Type B pancreatic cell (in vitro differentiated cells): ENCODE measurements at regions not wholly inside any gene's neighbourhood (a gene's known extent, or its start where the extent isn't known, plus 50 kb on each side); places are given as distances from the start of the nearest gene placed in this dataset.

Source experiments
- DNase-seq: peaks from one replicate; pipeline ENCODE4 v3.0.0; 2021; ENCODE audit warnings: mixed read lengths; ENCODE audit not compliant: unreplicated experiment; ENCODE audit errors: extremely low spot score
- H3K27ac Mint-ChIP-seq: 2 replicates; pipeline ENCODE4 v1.8.0; 2021; ENCODE audit warnings: mild to moderate bottlenecking, mixed read lengths
- H3K27me3 Mint-ChIP-seq: 2 replicates; pipeline ENCODE4 v1.8.0; 2021; ENCODE audit warnings: mixed read lengths
- H3K36me3 Mint-ChIP-seq: 2 replicates; pipeline ENCODE4 v1.8.0; 2021; ENCODE audit warnings: mixed read lengths
- H3K4me1 Mint-ChIP-seq: one replicate; pipeline ENCODE4 v1.8.0; 2021; ENCODE audit warnings: mixed read lengths; ENCODE audit not compliant: unreplicated experiment
- H3K4me3 Mint-ChIP-seq: 2 replicates; pipeline ENCODE4 v1.8.0; 2021; ENCODE audit warnings: mild to moderate bottlenecking, mixed read lengths
- H3K9me3 Mint-ChIP-seq: 2 replicates; pipeline ENCODE4 v1.8.0; 2021; ENCODE audit warnings: mixed read lengths
- TF ChIP-seq, protein P1 (sequence below): fragments of 200-600 bp; sonication (generic); conservative IDR thresholded peaks from 2 replicates; pipeline ENCODE4 v1.5.0; 2021; ENCODE audit warnings: antibody characterized with exemption, mild to moderate bottlenecking

DNA sequence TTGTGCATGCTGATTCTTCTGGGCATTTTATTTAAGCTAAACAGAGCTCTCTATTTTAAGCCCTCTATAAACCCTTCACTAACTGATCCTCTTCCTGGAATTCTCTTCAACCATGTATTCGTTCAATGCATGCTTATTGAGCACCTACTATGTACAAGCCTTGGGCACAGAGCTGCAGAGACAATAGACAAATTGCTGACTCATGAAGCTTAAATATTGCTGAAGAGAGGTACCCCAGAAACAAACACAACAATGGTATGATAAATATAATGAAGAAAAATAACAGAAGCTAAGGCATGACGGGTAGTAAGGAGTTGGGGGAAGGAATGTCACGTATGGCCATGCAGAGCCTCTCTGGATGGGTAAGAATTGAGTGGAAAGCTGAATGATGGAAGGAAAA lies 222.2 kb downstream of the PPARGC1A start:
- no peak overlapping the region for H3K4me3 Mint-ChIP-seq
- H3K4me1 Mint-ChIP-seq: peaks cover 6% of the 10 kb centered on the region
- no peak for DNase-seq
- H3K27me3 Mint-ChIP-seq: no peaks in the 10 kb centered on the region
- H3K36me3 Mint-ChIP-seq: peaks cover 5% of the 10 kb centered on the region
- no peak overlapping the region for H3K27ac Mint-ChIP-seq
- TF ChIP-seq, protein P1, sequence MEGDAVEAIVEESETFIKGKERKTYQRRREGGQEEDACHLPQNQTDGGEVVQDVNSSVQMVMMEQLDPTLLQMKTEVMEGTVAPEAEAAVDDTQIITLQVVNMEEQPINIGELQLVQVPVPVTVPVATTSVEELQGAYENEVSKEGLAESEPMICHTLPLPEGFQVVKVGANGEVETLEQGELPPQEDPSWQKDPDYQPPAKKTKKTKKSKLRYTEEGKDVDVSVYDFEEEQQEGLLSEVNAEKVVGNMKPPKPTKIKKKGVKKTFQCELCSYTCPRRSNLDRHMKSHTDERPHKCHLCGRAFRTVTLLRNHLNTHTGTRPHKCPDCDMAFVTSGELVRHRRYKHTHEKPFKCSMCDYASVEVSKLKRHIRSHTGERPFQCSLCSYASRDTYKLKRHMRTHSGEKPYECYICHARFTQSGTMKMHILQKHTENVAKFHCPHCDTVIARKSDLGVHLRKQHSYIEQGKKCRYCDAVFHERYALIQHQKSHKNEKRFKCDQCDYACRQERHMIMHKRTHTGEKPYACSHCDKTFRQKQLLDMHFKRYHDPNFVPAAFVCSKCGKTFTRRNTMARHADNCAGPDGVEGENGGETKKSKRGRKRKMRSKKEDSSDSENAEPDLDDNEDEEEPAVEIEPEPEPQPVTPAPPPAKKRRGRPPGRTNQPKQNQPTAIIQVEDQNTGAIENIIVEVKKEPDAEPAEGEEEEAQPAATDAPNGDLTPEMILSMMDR: no peak
- peaks cover 12% of the 10 kb centered on the region for H3K9me3 Mint-ChIP-seq

DNA sequence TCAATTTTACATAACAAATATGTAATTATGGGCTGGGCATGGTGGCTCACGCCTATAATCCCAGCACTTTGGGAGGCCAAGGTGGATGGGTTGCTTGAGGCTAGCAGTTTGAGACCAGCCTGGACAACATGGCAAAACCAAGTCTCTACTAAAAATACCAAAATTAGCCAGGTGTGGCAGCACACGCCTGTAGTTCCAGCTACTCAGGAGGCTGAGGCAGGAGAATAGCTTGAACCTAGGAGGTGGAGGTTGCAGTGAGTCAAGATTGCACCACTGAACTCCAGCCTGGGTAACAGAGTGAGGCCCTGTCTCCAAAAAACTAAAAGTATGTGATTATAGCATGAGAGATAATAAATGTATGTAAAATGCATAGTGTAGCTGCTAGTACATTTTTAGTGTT lies 229.0 kb downstream of the PPARGC1A start:
- Mint-ChIP-seq H3K27me3 (no peaks in the 10 kb centered on the region), H3K4me1 (peaks cover 6% of the 10 kb centered on the region), H3K27ac (no peak overlapping the region), H3K36me3 (peaks cover 5% of the 10 kb centered on the region), H3K4me3 (no peak overlapping the region), H3K9me3 (peaks cover 14% of the 10 kb centered on the region)
- TF ChIP-seq, protein P1: no peak
- no peak for DNase-seq

DNA sequence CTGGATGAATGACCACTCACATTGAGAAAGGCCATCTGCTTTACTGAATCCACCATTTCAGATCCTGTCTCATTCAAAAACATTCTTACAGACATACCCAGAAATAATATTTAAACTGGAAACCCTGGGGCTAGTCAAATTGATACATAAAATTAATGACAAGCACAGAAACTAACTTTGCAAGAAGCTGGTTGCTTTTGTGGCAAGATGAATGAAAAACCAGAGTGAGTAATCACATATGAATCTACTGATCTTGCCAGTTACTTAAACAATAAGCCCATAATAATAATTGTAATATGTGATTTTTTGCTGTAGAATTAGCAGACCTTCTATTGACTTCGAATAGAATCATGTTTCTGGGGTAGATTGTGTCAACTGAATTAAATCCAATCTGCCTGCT lies 235.1 kb downstream of the PPARGC1A start:
- H3K9me3 Mint-ChIP-seq: peaks cover 13% of the 10 kb centered on the region
- TF ChIP-seq, protein P1: no peak
- no peaks in the 10 kb centered on the region for H3K27me3 Mint-ChIP-seq
- peak overlapping the region; percentile 29 for H3K27ac Mint-ChIP-seq
- DNase-seq: no peak
- no peak overlapping the region for H3K4me3 Mint-ChIP-seq
- H3K4me1 Mint-ChIP-seq: no peaks in the 10 kb centered on the region
- H3K36me3 Mint-ChIP-seq: no peaks in the 10 kb centered on the region

DNA sequence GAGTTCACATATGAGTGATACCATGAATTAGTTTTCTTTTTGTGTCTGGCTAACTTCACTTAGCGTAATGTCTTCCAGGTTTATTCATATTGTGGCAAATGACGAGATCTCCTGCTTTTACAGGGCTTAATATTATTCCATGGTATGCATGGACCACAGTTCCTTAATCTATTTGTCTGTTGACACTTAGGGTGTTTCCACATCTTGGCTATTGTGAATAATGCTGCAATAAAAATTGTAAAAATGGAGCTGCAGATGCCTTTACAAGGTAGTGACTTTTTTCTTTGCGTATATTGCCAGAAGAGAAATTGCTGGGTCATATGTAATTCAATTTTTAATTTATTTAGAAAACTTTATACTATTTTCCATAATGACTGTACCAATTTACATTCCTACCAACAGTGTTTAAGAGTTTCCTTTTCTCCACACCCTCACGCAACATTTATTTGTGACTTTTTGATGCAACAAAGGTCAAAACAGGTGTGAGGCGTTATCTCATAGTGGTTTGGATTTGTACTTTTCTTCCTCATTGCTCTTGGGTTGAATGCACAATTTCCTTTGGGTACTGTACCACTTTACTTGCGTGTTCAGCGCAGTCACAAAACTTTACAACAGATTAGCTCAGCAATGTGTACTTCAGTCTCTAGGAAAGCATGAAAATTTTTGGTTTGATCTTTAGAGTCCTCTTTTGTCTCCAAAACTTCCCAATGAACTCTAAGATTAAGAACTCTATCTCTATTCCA lies 240.8 kb downstream of the PPARGC1A start:
- TF ChIP-seq, protein P1: no peak
- Mint-ChIP-seq H3K4me1 (no peaks in the 10 kb centered on the region), H3K4me3 (no peak overlapping the region), H3K27ac (no peak overlapping the region), H3K36me3 (no peaks in the 10 kb centered on the region), H3K9me3 (no peaks in the 10 kb centered on the region), H3K27me3 (no peaks in the 10 kb centered on the region)
- no peak for DNase-seq

DNA sequence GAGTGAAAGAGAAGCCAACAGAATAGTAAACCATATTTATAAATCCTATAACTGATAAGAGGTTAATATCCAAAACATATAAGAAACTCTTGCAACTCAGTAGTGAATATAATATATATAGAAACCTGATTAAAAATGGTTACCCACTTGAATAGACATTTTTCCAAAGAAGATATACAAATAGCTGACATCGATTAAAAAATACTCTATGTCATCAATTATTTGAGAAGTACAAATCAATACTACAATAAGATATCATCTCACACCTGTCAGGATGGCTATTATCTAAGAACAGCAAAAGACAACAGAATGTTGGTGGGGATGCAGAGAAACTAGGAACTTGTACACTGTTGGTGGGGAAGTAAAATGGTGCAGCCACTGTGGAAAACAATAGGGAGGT lies 254.4 kb downstream of the PPARGC1A start:
- Mint-ChIP-seq H3K4me3 (no peak overlapping the region), H3K36me3 (no peaks in the 10 kb centered on the region), H3K27ac (no peak overlapping the region), H3K27me3 (no peaks in the 10 kb centered on the region), H3K4me1 (no peaks in the 10 kb centered on the region), H3K9me3 (no peaks in the 10 kb centered on the region)
- no peak for DNase-seq
- TF ChIP-seq, protein P1: no peak
